GM18499 (cell line): ENCODE measurements at regions not wholly inside any gene's neighbourhood (a gene's known extent, or its start where the extent isn't known, plus 50 kb on each side); places are given as distances from the start of the nearest gene placed in this dataset.
A peak's percentile ranks its signal among the peaks of the same experiment; 100 is the strongest.

Experiments
- ATAC-seq: cut with Tn5 transposase; IDR thresholded peaks from one replicate; pipeline ENCODE4 v1.9.1; 2021; ENCODE audit warnings: moderate number of reproducible peaks; ENCODE audit not compliant: insufficient read depth, unreplicated experiment

- no peak for ATAC-seq
Measured at GRCh38 chr18:60552948-60553347, 180.4 kb upstream of the MC4R start.

GRCh38 chr18:60554967-60555366 is 182.4 kb upstream of the MC4R start:
- no peak for ATAC-seq

- ATAC-seq, result no peak
Measured at GRCh38 chr18:60555625-60556024, 183.1 kb upstream of the MC4R start.

DNA sequence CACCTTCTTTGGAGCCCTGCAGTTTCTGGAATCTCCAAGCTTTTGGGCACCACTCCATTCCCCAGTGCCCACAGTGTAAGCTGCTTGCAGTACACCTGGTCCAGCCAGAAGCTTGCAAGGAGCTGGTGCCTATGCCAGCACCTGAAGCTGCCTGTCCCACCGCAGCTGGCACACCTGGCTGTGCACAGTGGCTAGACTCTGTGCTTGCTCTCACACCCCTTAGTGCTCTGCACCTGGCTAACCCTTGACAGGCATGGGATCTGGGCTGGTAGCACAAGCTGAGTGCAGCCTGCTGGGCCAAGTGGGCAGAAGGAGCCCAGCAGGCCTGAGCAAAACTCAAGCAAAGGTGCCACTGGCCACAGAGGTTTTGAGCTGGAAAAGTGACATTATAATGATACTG is 183.8 kb upstream of the MC4R start:
- no peak for ATAC-seq

DNA sequence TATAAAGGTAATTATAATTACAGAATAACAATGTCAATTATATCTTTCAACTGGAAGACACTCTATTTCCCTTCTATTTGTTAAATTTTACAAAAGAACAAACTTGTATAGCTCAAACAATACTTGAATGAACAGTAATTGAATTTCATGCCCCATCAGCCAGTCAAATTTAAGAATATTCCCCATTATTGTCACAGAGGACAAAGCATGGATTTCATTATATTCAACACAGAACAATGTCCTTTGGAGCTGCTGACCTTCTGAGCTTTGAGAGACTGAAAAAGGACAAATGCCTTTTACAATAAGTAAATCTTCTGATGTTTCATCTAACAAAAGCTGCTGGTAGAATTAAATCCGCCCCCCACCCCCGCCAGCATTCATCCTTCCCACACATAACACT is 187.5 kb upstream of the MC4R start:
- no peak for ATAC-seq

DNA sequence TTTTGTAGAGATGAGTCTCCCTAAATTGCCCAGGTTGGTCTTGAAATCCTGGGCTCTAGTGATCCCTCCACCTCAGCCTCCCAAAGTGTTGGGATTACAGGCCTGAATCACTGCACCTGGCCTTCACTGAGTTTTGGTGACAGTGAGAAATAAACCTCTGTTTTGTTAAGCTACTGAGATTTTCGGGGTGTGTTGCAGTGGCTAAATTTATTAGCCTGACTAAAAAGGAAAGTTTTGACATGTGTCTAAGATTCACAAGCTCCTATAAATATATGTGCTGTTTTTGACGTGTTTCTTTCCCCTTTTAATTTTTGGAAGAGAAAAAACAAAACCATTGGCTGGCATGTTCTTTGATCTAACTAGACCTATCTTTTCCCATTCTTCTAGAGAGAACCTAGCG is 190.5 kb upstream of the MC4R start:
- no peak for ATAC-seq

GRCh38 chr18:60568220-60568619 is 195.6 kb upstream of the MC4R start:
- no peak for ATAC-seq

- ATAC-seq, result no peak
Measured at GRCh38 chr18:60570172-60570571, 197.6 kb upstream of the MC4R start.

- no peak for ATAC-seq
Measured at GRCh38 chr18:60577457-60577856, 204.9 kb upstream of the MC4R start.

DNA sequence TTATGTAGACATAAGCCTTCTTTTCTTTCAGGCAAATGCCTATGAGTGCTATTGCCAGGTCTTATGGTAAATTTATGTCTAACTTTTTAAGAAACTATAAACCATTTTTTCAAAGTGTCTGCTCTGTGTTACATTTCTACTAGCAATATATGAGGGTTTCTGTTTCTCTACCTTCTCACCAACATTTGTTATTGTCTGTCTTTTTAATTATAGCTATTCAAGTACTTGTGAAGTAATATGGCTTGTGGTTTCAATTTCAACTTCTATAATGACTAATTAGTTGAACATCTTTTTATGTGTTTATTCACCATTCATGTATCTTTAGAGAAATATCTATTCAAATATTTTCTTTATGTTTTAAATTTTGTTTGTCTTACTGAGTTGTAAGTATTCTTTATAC is 213.1 kb upstream of the MC4R start:
- no peak for ATAC-seq

DNA sequence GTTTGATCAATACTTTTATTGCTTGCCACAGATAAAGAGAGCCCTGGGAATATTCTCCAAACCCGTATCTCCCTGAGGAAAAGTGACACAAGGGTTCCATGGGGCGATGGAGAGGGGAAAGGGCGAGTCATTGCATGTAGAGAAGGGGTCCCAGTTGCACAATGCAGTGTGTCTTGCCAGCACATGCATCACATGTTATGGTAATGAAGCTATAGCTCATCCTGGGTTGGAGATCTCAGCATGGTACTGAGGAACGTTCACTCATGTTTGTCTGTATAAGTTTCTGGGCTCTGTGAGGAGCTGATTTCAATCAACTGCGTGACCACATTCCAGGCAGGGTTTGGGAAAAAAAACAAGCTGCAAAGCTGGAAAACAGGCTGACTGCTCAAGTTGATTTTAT is 220.7 kb upstream of the MC4R start:
- no peak for ATAC-seq

DNA sequence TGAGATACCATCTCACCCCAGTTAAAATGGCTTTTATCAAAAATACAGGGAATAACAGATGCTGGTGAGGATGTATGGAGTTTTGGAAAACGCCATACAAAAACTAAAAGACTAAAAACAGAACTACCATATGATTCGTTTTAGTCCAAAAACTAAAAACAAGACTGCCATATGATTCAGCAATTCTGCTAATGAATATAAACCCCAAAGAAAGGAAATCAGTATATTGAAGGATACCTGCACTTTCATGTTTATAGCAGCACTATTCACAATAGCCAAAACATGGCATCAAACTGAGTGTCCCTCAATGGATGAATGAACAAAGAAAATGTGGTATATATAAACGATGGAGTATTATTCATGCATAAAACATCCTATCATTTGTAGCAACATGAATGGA is 224.4 kb upstream of the MC4R start:
- ATAC-seq, result no peak

DNA sequence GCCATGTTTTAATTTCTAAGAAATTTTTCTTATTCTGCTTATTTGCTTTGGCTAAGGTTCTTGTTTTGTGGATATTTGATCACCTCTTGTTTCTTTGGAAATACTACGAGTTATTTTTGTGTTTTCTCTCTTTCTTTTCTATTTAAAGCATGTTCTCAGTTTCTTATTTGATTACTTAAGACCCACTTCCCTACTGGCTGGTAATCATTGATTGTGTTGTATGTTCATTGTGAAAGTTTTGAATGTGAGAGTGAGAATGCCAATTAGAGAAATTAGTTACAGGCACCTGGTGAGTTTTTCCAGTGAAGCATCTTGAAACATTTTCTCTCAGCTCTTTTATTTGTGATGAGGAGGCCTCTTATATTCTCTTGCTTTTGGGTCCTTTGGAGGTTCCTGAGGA is 226.7 kb upstream of the MC4R start:
- ATAC-seq, result peak; percentile 67

GRCh38 chr18:60599995-60600394 is 227.4 kb upstream of the MC4R start:
- ATAC-seq, result no peak

DNA sequence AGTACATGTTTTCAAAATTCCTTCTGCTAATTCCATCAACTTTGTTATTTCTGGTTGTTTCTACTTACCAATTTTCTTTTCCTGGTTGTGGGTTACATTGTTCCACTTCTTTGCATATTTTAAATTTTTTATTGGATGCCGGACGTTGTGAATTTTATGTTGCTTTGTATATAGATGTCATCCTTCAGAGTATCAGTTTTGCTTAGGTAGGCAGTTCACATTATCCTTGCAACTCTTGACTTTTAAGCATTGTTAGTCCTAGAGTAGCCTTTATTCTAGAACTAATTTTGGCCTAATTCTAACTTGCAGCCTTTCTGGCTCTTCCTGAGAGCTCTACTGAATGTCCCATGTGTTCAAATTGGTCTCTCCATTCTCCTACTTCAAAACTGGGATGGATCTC is 228.7 kb upstream of the MC4R start:
- ATAC-seq, result no peak

DNA sequence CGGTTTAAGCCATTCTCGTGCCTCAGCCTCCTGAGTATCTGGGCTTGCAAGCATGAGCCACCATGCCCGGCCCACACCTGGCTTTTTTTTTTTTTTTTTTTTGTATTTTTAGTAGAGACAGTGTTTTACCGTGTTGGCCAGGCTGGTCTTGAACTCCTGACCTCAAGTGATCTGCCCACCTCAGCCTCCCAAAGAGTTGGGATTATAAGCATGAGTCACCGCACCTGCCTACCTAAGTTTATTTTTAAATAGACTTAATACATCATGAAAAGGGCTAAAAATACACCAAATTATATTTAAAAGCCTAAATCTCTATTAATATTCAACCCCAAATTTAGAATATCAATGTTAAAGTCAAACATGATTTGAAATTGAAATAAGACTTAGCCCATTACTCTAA is 250.8 kb upstream of the MC4R start:
- no peak for ATAC-seq

DNA sequence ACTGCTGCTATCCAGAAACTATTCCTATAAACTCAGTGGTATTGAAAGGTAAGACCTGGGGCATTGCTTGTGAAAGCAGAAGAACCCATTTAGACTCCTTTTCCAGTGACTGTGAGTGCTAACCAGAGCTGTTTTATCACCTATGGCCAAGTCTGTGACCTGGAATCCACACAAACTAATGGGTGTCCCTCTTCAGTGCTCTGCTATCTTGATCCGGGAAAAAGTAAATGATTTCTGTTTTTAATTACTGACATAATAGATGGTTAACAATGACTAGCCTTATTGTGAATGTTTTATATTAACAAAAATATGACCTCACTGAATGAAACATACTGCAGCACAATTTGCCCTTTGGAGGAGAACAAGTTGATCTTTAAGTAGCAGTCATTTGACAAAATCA is 251.6 kb upstream of the MC4R start:
- ATAC-seq, result no peak

DNA sequence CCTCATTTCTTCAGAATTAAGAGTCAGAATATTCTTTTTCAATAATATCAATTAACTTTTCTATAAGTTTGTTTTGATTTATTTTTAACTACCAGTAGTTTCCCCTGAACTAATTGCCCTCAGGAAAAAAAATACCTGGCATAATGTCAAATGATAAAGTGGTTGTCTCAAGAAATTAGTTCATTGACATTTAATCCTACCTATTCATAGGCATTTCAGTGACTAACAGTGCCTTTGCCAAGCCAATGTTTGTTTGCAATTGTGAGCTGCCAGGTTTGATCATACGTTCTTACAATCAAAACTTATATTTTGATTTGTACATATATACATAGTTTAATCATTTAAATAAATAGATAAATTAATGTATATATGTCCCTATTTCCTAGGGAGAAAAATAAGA is 267.3 kb upstream of the MC4R start:
- no peak for ATAC-seq

- ATAC-seq, result no peak
Measured at GRCh38 chr18:60643009-60643408, 270.4 kb upstream of the MC4R start.

GRCh38 chr18:60646725-60647124 is 274.1 kb upstream of the MC4R start:
- ATAC-seq, result no peak

GRCh38 chr18:60649107-60649506 is 276.5 kb upstream of the MC4R start:
- peak; percentile 96 for ATAC-seq

GRCh38 chr18:60649842-60650536 is 277.4 kb upstream of the MC4R start:
- ATAC-seq, result no peak

DNA sequence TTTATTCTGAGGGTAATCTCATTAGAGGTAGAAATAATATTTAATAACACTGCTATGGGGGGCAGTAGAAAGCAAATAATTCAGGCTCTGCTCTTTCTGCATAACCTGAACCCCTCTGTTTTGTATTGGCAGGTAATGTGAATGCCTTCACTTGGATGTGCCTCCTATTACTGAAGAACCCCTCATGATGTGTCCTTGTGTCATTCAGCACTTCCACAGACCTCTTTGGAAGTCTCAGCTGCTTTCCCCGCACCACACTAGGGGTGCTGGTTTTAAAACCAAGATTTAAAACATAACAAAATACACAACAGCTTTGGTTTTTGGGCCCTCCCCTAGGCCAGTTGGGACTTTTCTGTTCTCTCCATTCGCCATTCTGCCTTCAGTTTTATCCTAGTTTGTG is 281.7 kb upstream of the MC4R start:
- ATAC-seq, result no peak
